HepG2 (cell line): ENCODE measurements at regions not wholly inside any gene's neighbourhood (a gene's known extent, or its start where the extent isn't known, plus 50 kb on each side); places are given as distances from the start of the nearest gene placed in this dataset.

Experiments used
- ATAC-seq: fragments of 200-7000 bp; cut with Tn5 transposase; 3 replicates; pipeline ENCODE4 v1.9.1; 2020; ENCODE audit warnings: mild to moderate bottlenecking, moderate library complexity
- BruUV-seq: library from RNA; stranded (reverse); fragments of 400-500 nt; replicated peaks from 2 replicates; lab custom pipeline; 2021; lab: Mats Ljungman, UMichigan
- CTCF ChIA-PET: fragments of 300-600 bp; formaldehyde crosslinking; extraction: SDS; loops from one replicate; lab custom pipeline; 2021; ENCODE audit warnings: low total read pairs, inconsistent platforms, low intra/inter-chr PET ratio; lab: Yijun Ruan, JAX
- POLR2A ChIA-PET: fragments of 350-600 bp; sonication (Branson Sonifier 250); formaldehyde crosslinking; loops from one replicate; lab custom pipeline; 2020; ENCODE audit warnings: antibody characterized with exemption, inconsistent platforms; lab: Yijun Ruan, JAX
- DNase-seq: peaks from one replicate; pipeline ENCODE4 v3.0.0-alpha.2; 2015; ENCODE audit warnings: low spot score
- FAIRE-seq: peaks from 3 replicates; lab custom pipeline; 2011; peaks lifted over from hg19 to GRCh38; lab: Jason Lieb, UNC
- H2AFZ ChIP-seq: one replicate; pipeline ENCODE4 v1.6.1; 2011; ENCODE audit warnings: low read length, inconsistent platforms
- H3K27ac ChIP-seq: fragments of 300-600 bp; 3 replicates; pipeline ENCODE4 v1.8.0; 2011; ENCODE audit warnings: mixed run types, mild to moderate bottlenecking, mixed read lengths, low read length, inconsistent platforms; ENCODE audit not compliant: insufficient read depth; ENCODE audit errors: extremely low read length
- H3K27me3 ChIP-seq, 2 experiments: fragments of 200-600 bp in 1 of 2; 2 replicates in 1 of 2; 3 replicates in 1 of 2; pipeline versions ENCODE4 v1.6.0 to v1.8.0; 2011; ENCODE audit warnings: low read length in 2 of 2, mild to moderate bottlenecking in 2 of 2, moderate library complexity in 2 of 2, inconsistent platforms in 1 of 2; ENCODE audit not compliant: insufficient read depth in 2 of 2, control insufficient read depth in 1 of 2
- H3K36me3 ChIP-seq, 2 experiments: fragments of 200-600 bp in 1 of 2; replicated peaks in 1 of 2; 2 replicates in 1 of 2; 3 replicates in 1 of 2; pipeline versions ENCODE4 v1.5.1 to v1.8.0; 2011; ENCODE audit warnings: low read length in 2 of 2, inconsistent platforms in 1 of 2; ENCODE audit not compliant: insufficient read depth in 2 of 2, control insufficient read depth in 1 of 2
- H3K4me1 ChIP-seq: 2 replicates; pipeline ENCODE4 v1.5.1; 2012; ENCODE audit warnings: low read length, inconsistent platforms; ENCODE audit not compliant: insufficient read depth
- H3K4me2 ChIP-seq: 2 replicates; pipeline ENCODE4 v1.6.0; 2011; ENCODE audit warnings: low read depth, low read length, inconsistent platforms
- H3K4me3 ChIP-seq, 3 experiments: fragments of 200-600 bp in 1 of 3; sonication (generic), shearing (Covaris generic) in 1 of 3; replicated peaks in 1 of 3; 2 replicates each; pipeline ENCODE4 v1.5.1; 2011 to 2016; ENCODE audit warnings: low read length in 3 of 3, inconsistent platforms in 2 of 3, low read depth in 2 of 3, mild to moderate bottlenecking in 2 of 3, control low read depth in 1 of 3, mixed read lengths in 1 of 3; ENCODE audit not compliant: insufficient read depth in 1 of 3
- H3K79me2 ChIP-seq: one replicate; pipeline ENCODE4 v1.6.1; 2011; ENCODE audit warnings: low read length, inconsistent platforms; ENCODE audit not compliant: insufficient read depth
- H3K9ac ChIP-seq: 2 replicates; pipeline ENCODE4 v1.6.0; 2011; ENCODE audit warnings: mild to moderate bottlenecking, low read depth, low read length, inconsistent platforms; ENCODE audit not compliant: insufficient read depth
- H3K9me3 ChIP-seq: 2 replicates; pipeline ENCODE4 v1.5.1; 2012; ENCODE audit warnings: mild to moderate bottlenecking, low read length
- H4K20me1 ChIP-seq: 2 replicates; pipeline ENCODE4 v1.6.0; 2011; ENCODE audit warnings: inconsistent platforms, mild to moderate bottlenecking, low read length, moderate library complexity; ENCODE audit not compliant: insufficient read depth
- ARNT2 ChIP-seq: sonication (generic); formaldehyde crosslinking; IDR thresholded peaks from 2 replicates; pipeline ENCODE4 v1.8.0; 2022; ENCODE audit warnings: mild to moderate bottlenecking, low read depth, missing genetic modification reagents, moderate library complexity
- CHCHD3 ChIP-seq: sonication (generic); formaldehyde crosslinking; IDR thresholded peaks from 2 replicates; pipeline ENCODE4 v1.8.0; 2022; ENCODE audit warnings: mild to moderate bottlenecking, missing genetic modification reagents, moderate library complexity
- ERF ChIP-seq: IDR thresholded peaks from 2 replicates; pipeline ENCODE4 v1.6.1; 2018; ENCODE audit warnings: missing biosample characterization, missing genetic modification reagents
- FOXK1 ChIP-seq: sonication (generic); formaldehyde crosslinking; IDR thresholded peaks from 2 replicates; pipeline ENCODE4 v1.4.0; 2020; ENCODE audit warnings: low read depth, missing genetic modification reagents, borderline replicate concordance
- JDP2 ChIP-seq: sonication (generic); formaldehyde crosslinking; IDR thresholded peaks from 2 replicates; pipeline ENCODE4 v1.8.1; 2022; ENCODE audit warnings: missing genetic modification reagents, borderline replicate concordance
- KDM4B ChIP-seq: sonication (generic); formaldehyde crosslinking; IDR thresholded peaks from 2 replicates; pipeline ENCODE4 v1.4.0; 2020; ENCODE audit warnings: missing genetic modification reagents
- KMT2A ChIP-seq: sonication (generic); formaldehyde crosslinking; IDR thresholded peaks from 2 replicates; pipeline ENCODE4 v1.4.0; 2020; ENCODE audit warnings: missing genetic modification reagents
- RAD21 ChIP-seq: fragments of 450-650 bp; formaldehyde crosslinking; IDR thresholded peaks from 2 replicates; pipeline ENCODE4 v1.5.0; 2020; ENCODE audit warnings: mild to moderate bottlenecking
- RBFOX2 ChIP-seq: fragments of 200-400 bp; formaldehyde crosslinking; IDR thresholded peaks from 2 replicates; pipeline ENCODE4 v1.6.1; 2017; ENCODE audit warnings: low read depth, mild to moderate bottlenecking, low read length
- REXO4 ChIP-seq: sonication (generic); formaldehyde crosslinking; IDR thresholded peaks from 2 replicates; pipeline ENCODE4 v1.8.0; 2022; ENCODE audit warnings: missing genetic modification reagents, mild to moderate bottlenecking, borderline replicate concordance
- RXRB ChIP-seq: IDR thresholded peaks from 2 replicates; pipeline ENCODE4 v1.6.1; 2016; ENCODE audit warnings: borderline replicate concordance, missing genetic modification reagents, missing compliant biosample characterization
- ZNF569 ChIP-seq: sonication (generic); formaldehyde crosslinking; IDR thresholded peaks from 2 replicates; pipeline ENCODE4 v1.5.0; 2020; ENCODE audit warnings: mild to moderate bottlenecking, missing genetic modification reagents, moderate library complexity, borderline replicate concordance
- ZNF629 ChIP-seq: sonication (generic); formaldehyde crosslinking; conservative IDR thresholded peaks from 2 replicates; pipeline ENCODE4 v1.5.0; 2020; ENCODE audit warnings: missing genetic modification reagents
- ZNF878 ChIP-seq: sonication (generic); formaldehyde crosslinking; IDR thresholded peaks from 2 replicates; pipeline ENCODE4 v1.8.1; 2023; ENCODE audit warnings: mild to moderate bottlenecking, missing genetic modification reagents, moderate library complexity
- ZSCAN29 ChIP-seq: sonication (generic); formaldehyde crosslinking; conservative IDR thresholded peaks from 2 replicates; pipeline ENCODE4 v1.4.0; 2020; ENCODE audit warnings: mild to moderate bottlenecking, missing genetic modification reagents
- WGBS: methylation state at CpG from one replicate; pipeline ENCODE4 v1.1.6; 2017; ENCODE audit warnings: low lambda C conversion rate; 5-methylcytosine and 5-hydroxymethylcytosine counted together
- in situ Hi-C: cut with HindIII; loops from 2 replicates; pipeline ENCODE4 v1.10.0; 2017; ENCODE audit warnings: low pct_unique_long_range_greater_than_20kb; ENCODE audit not compliant: extremely low pct_ligation_motif_present
- intact Hi-C: fragments of 100-400 bp; cut with micrococcal nuclease; formaldehyde crosslinking; loops from one replicate; pipeline ENCODE4 v1.10.0; 2022; ENCODE audit not compliant: unreplicated experiment
- TF ChIP-seq, protein P1 (sequence below): IDR thresholded peaks from 2 replicates; pipeline ENCODE4 v1.6.1; 2012; ENCODE audit warnings: low read depth, low read length, improper control_type of control experiment
- TF ChIP-seq, protein P2 (sequence below): sonication (generic); formaldehyde crosslinking; IDR thresholded peaks from 2 replicates; pipeline ENCODE4 v1.4.0; 2020; ENCODE audit warnings: mild to moderate bottlenecking, missing genetic modification reagents
- TF ChIP-seq, protein P3 (sequence below): sonication (generic); formaldehyde crosslinking; IDR thresholded peaks from 2 replicates; pipeline ENCODE4 v1.8.0; 2023; ENCODE audit warnings: mild to moderate bottlenecking, missing genetic modification reagents
- TF ChIP-seq, protein P4 (sequence below): sonication (generic); formaldehyde crosslinking; IDR thresholded peaks from 2 replicates; pipeline ENCODE4 v1.8.1; 2023; ENCODE audit warnings: mild to moderate bottlenecking, moderate library complexity, missing genetic modification reagents

DNA sequence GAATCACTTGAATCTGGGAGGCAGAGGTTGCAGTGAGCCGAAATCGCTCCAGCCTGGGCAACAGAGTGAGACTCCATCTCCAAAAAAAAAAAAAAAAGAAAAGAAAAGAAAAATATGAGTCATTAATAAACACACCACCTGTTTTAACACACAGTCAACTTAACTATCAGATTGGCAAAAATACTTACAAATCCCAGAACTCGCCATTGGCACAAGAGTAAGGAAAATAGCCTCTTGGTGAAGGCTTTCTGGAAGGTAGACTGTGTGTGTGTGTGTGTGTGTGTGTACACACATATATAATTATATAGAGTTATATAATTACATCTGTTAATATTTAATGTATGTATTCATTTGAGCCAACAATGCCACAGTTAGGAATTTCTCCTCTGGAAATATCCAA lies 63.7 kb upstream of the UXS1 start (continued):
- no peak for TF ChIP-seq REXO4 (CRISPR knock-in tag)
- TF ChIP-seq RAD21 = no peak
- TF ChIP-seq, protein P1, sequence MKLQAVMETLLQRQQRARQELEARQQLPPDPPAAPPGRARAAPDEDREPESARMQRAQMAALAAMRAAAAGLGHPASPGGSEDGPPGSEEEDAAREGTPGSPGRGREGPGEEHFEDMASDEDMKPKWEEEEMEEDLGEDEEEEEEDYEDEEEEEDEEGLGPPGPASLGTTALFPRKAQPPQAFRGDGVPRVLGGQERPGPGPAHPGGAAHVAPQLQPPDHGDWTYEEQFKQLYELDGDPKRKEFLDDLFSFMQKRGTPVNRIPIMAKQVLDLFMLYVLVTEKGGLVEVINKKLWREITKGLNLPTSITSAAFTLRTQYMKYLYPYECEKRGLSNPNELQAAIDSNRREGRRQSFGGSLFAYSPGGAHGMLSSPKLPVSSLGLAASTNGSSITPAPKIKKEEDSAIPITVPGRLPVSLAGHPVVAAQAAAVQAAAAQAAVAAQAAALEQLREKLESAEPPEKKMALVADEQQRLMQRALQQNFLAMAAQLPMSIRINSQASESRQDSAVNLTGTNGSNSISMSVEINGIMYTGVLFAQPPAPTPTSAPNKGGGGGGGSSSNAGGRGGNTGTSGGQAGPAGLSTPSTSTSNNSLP = no peak
- TF ChIP-seq KMT2A (CRISPR knock-in tag) = no peak
- TF ChIP-seq, protein P2, sequence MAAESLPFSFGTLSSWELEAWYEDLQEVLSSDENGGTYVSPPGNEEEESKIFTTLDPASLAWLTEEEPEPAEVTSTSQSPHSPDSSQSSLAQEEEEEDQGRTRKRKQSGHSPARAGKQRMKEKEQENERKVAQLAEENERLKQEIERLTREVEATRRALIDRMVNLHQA = no peak
- TF ChIP-seq ZNF569 (CRISPR knock-in tag) = no peak
- TF ChIP-seq JDP2 (CRISPR knock-in tag) = no peak
- no peak for TF ChIP-seq ZNF878
- no peak for TF ChIP-seq CHCHD3 (CRISPR knock-in tag)

DNA sequence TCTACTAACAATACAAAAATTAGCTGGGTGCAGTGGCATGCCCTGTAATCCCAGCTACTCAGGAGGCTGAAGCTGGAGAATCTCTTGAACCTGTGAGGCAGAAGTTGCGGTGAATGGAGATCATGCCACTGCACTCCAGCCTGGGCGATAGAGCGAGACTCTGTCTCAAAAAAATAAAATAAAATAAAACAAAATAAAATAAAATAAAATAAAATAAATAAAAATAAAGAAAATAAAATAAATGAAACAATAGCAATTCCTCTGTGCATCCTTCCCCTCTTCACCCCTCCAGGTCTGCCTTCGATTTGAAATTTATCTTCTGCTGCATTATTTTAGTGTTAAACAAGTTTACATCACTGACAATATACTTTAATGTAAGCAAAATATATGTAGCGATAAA lies 63.0 kb upstream of the UXS1 start:
- no peaks in the 10 kb centered on the region for H4K20me1 ChIP-seq
- in situ Hi-C loops (no loop called here), intact Hi-C loops (no loop called here)
- FAIRE-seq (no peak), ATAC-seq (no peak), DNase-seq (no peak)
- H3K9me3 ChIP-seq = no peaks in the 10 kb centered on the region
- no TSS peak for BruUV-seq
- H3K9ac ChIP-seq = no peak overlapping the region
- no peak overlapping the region for H3K4me3 ChIP-seq
- no peaks in the 10 kb centered on the region for H3K36me3 ChIP-seq
- no peaks in the 10 kb centered on the region for H3K79me2 ChIP-seq
- no peak overlapping the region for H3K4me2 ChIP-seq
- H3K4me1 ChIP-seq = peaks cover 7% of the 10 kb centered on the region; the same call in 1 of the 2 replicates
- ChIA-PET POLR2A (no interaction called here), CTCF (no interaction called here)
- TF ChIP-seq, protein P3, sequence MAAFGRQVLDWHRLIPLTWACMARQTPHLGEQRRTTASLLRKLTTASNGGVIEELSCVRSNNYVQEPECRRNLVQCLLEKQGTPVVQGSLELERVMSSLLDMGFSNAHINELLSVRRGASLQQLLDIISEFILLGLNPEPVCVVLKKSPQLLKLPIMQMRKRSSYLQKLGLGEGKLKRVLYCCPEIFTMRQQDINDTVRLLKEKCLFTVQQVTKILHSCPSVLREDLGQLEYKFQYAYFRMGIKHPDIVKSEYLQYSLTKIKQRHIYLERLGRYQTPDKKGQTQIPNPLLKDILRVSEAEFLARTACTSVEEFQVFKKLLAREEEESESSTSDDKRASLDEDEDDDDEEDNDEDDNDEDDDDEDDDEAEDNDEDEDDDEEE (CRISPR knock-in tag) = no peak
- TF ChIP-seq ARNT2 (CRISPR knock-in tag) = no peak
- no peak for TF ChIP-seq KDM4B (CRISPR knock-in tag)
- no peak for TF ChIP-seq ZSCAN29
- TF ChIP-seq, protein P4, sequence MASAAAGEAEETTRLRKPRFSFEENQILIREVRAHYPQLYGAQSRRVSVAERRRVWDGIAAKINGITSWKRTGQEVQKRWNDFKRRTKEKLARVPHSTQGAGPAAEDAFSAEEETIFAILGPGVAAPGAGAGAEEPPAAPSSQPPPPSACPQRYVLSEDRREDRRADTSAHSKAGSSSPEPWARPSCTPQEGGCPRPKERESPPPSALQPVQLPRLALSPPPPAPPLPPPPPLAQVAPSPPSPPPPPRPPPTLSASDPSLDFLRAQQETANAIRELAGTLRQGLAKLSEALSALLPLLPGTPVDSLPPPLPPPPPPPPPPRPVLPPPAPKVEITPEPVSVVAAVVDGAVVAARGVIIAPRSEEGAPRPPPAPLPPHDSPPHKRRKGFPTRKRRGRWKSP = no peak
- TF ChIP-seq FOXK1 (CRISPR knock-in tag) = no peak
- TF ChIP-seq ZNF629 (CRISPR knock-in tag) = no peak
- TF ChIP-seq RBFOX2 = no peak
- no peak for TF ChIP-seq ERF (CRISPR knock-in tag)
- no peak for TF ChIP-seq RXRB (CRISPR knock-in tag)
- H2AFZ ChIP-seq = no peak overlapping the region
- H3K27me3 ChIP-seq = no peaks in the 10 kb centered on the region
- 80% methylated on average over 5 of the region's 5 CpGs for WGBS
- no peak overlapping the region for H3K27ac ChIP-seq
